Fibroblast of lung (primary cell): ENCODE measurements at regions not wholly inside any gene's neighbourhood (a gene's known extent, or its start where the extent isn't known, plus 50 kb on each side); places are given as distances from the start of the nearest gene placed in this dataset.

Experiments
- EZH2 ChIP-seq: IDR thresholded peaks from 2 replicates; pipeline ENCODE4 v1.5.1; 2012; ENCODE audit warnings: low read length, control low read depth, mild to moderate bottlenecking; ENCODE audit errors: missing control alignments
- TF ChIP-seq, protein P1 (sequence below), 2 donors: IDR thresholded peaks in 1 of 2; conservative IDR thresholded peaks in 1 of 2; 1 replicate in 1 of 2; 2 replicates in 1 of 2; pipeline ENCODE4 v1.5.1; 2011 to 2012; ENCODE audit warnings: low read length in 2 of 2, control low read depth in 1 of 2, inconsistent platforms in 1 of 2, low read depth in 1 of 2, mild to moderate bottlenecking in 1 of 2

DNA sequence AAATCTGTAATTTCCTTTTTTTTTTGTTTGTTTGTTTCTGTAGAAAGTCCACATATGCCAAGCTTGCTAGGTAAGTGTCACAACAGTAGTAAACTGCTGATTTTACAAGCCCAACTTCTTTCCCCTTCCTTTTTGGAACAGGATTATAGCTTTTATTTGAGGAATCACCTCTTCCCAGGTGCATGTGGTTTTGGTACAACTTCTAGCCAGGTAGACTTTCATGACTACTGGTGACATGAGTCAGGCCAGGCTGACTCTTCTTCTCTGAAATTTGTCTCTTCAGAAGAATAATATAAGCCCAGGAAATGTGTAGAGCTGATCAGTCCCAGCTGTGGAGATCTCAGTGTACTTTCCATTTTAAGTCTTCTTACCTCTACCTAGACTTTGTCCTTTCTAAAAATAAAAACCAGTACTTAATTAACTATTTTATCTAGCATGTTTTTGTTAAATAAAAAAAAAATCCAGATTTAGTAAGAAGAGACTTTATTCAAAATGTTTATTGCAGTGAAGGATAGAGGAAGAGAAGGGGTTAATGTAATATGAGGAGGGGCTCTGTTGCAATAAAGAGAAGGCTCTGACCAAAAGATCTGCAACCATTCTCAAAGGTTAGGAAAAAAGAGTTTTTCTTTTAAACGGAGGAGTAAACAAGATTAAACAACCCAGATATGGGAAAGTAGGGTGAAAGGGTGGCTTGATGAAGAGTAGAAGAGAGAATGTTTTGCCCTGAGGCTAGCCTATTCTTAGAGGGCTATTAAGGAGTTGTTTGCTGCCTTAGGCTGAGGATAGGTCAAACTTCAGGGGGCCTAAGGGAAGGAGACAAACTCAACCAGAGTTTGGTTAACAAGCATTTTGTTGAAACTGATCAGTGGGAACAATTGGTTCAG is 664.2 kb downstream of the SORCS1 start:
- TF ChIP-seq, protein P1, sequence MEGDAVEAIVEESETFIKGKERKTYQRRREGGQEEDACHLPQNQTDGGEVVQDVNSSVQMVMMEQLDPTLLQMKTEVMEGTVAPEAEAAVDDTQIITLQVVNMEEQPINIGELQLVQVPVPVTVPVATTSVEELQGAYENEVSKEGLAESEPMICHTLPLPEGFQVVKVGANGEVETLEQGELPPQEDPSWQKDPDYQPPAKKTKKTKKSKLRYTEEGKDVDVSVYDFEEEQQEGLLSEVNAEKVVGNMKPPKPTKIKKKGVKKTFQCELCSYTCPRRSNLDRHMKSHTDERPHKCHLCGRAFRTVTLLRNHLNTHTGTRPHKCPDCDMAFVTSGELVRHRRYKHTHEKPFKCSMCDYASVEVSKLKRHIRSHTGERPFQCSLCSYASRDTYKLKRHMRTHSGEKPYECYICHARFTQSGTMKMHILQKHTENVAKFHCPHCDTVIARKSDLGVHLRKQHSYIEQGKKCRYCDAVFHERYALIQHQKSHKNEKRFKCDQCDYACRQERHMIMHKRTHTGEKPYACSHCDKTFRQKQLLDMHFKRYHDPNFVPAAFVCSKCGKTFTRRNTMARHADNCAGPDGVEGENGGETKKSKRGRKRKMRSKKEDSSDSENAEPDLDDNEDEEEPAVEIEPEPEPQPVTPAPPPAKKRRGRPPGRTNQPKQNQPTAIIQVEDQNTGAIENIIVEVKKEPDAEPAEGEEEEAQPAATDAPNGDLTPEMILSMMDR (conservative IDR thresholded peaks at IDR 0.05 in 1 of 2, IDR thresholded peaks at IDR 0.05 in 1 of 2; ENCODE audit: low read depth in 1 of 2, low read length in 2 of 2) = no peak
- TF ChIP-seq EZH2 = no peak
